Astrocyte (in vitro differentiated cells and primary cell): ENCODE measurements at regions not wholly inside any gene's neighbourhood (a gene's known extent, or its start where the extent isn't known, plus 50 kb on each side); places are given as distances from the start of the nearest gene placed in this dataset.

ENCODE experiments used
- CTCF ChIP-seq: IDR thresholded peaks from 2 replicates; pipeline ENCODE4 v1.5.1; 2011; ENCODE audit warnings: low read depth, mild to moderate bottlenecking, inconsistent platforms, low read length, moderate library complexity; ENCODE audit not compliant: insufficient read depth
- EZH2 ChIP-seq: IDR thresholded peaks from 2 replicates; pipeline ENCODE4 v1.6.1; 2012; ENCODE audit warnings: mild to moderate bottlenecking, low read length, inconsistent platforms; ENCODE audit not compliant: insufficient read depth

- TF ChIP-seq CTCF (no peak), EZH2 (no peak)
Measured at GRCh38 chr3:16063603-16064002, 110.9 kb upstream of the GALNT15 start.
